GM19035 (cell line): ENCODE measurements at regions not wholly inside any gene's neighbourhood (a gene's known extent, or its start where the extent isn't known, plus 50 kb on each side); places are given as distances from the start of the nearest gene placed in this dataset.

Source experiments
- ATAC-seq: cut with Tn5 transposase; IDR thresholded peaks from one replicate; pipeline ENCODE4 v1.9.1; 2021; ENCODE audit not compliant: unreplicated experiment

GRCh38 chr7:67962863-67963262, 966.2 kb downstream of the TYW1 start:
- ATAC-seq: no peak

GRCh38 chr7:67976490-67976889, 979.9 kb downstream of the TYW1 start:
- ATAC-seq: no peak

- ATAC-seq: no peak
Observed at GRCh38 chr7:67983486-67983885, 986.9 kb downstream of the TYW1 start.

GRCh38 chr7:67984326-67984725, 987.7 kb downstream of the TYW1 start:
- no peak for ATAC-seq

GRCh38 chr7:67989142-67989541, 992.5 kb downstream of the TYW1 start:
- no peak for ATAC-seq

GRCh38 chr7:67990003-67990402, 993.4 kb downstream of the TYW1 start:
- no peak for ATAC-seq

GRCh38 chr7:67990716-67991115, 994.1 kb downstream of the TYW1 start:
- no peak for ATAC-seq

- no peak for ATAC-seq
Observed at GRCh38 chr7:67992287-67992686, 995.7 kb downstream of the TYW1 start.

- ATAC-seq: no peak
Observed at GRCh38 chr7:68005992-68006391, 1009.4 kb downstream of the TYW1 start.

GRCh38 chr7:68006619-68007018, 1010.0 kb downstream of the TYW1 start:
- ATAC-seq: no peak

GRCh38 chr7:68009716-68010115, 1013.1 kb downstream of the TYW1 start:
- ATAC-seq: no peak

- no peak for ATAC-seq
Observed at GRCh38 chr7:68014031-68014736, 1017.6 kb downstream of the TYW1 start.

- no peak for ATAC-seq
Observed at GRCh38 chr7:68015122-68015977, 1018.7 kb downstream of the TYW1 start.

- ATAC-seq: no peak
Observed at GRCh38 chr7:68015978-68016532, 1019.4 kb downstream of the TYW1 start.

- ATAC-seq: no peak
Observed at GRCh38 chr7:68020102-68020501, 1023.5 kb downstream of the TYW1 start.

GRCh38 chr7:68025369-68025768, 1028.7 kb downstream of the TYW1 start:
- ATAC-seq: no peak

- no peak for ATAC-seq
Observed at GRCh38 chr7:68030530-68030929, 1033.9 kb downstream of the TYW1 start.

- no peak for ATAC-seq
Observed at GRCh38 chr7:68031180-68031943, 1034.7 kb downstream of the TYW1 start.

GRCh38 chr7:68038621-68039314, 1042.1 kb downstream of the TYW1 start:
- no peak for ATAC-seq

- no peak for ATAC-seq
Observed at GRCh38 chr7:68041554-68041953, 1044.9 kb downstream of the TYW1 start.

- ATAC-seq: no peak
Observed at GRCh38 chr7:68043546-68043945, 1046.9 kb downstream of the TYW1 start.
